ENCODE measurements at regions not wholly inside any gene's neighbourhood (a gene's known extent, or its start where the extent isn't known, plus 50 kb on each side); places are given as distances from the start of the nearest gene placed in this dataset.

GRCh38 chr10:52993109-52993508, 220.5 kb upstream of the MBL2 start:
- H3K27ac ChIP-seq = no peak overlapping the region
- DNase-seq (ENCODE audit: low spot score) = no peak
- CTCF ChIA-PET = no interaction called here
- POLR2A ChIA-PET (ENCODE audit: low non-redundant PET) = no interaction called here
- TF ChIP-seq CTCF (conservative IDR thresholded peaks at IDR 0.05; ENCODE audit: low read depth) = no peak

GRCh38 chr10:52992567-52992966, 220.0 kb upstream of the MBL2 start:
- no peak overlapping the region for H3K27ac ChIP-seq
- no peak for DNase-seq (ENCODE audit: low spot score)
- TF ChIP-seq CTCF (conservative IDR thresholded peaks at IDR 0.05; ENCODE audit: low read depth) = no peak
- ChIA-PET POLR2A (ENCODE audit: low non-redundant PET) (no interaction called here), CTCF (no interaction called here)

- no peak overlapping the region for H3K27ac ChIP-seq
- ChIA-PET POLR2A (ENCODE audit: low non-redundant PET) (no interaction called here), CTCF (no interaction called here)
- DNase-seq (ENCODE audit: low spot score) = no peak
- no peak for TF ChIP-seq CTCF (conservative IDR thresholded peaks at IDR 0.05; ENCODE audit: low read depth)
Observed at GRCh38 chr10:52988923-52989322, 216.3 kb upstream of the MBL2 start.

- no peak for DNase-seq (ENCODE audit: low spot score)
- ChIA-PET POLR2A (ENCODE audit: low non-redundant PET) (no interaction called here), CTCF (no interaction called here)
- TF ChIP-seq CTCF (conservative IDR thresholded peaks at IDR 0.05; ENCODE audit: low read depth) = no peak
- H3K27ac ChIP-seq = no peak overlapping the region
Observed at GRCh38 chr10:52986125-52986524, 213.5 kb upstream of the MBL2 start.

- DNase-seq (ENCODE audit: low spot score) = no peak
- CTCF ChIA-PET = interaction anchor here (0.7 kb wide), 1 partner anchor 741 kb away, joined by 4 read pairs; no protein-coding TSS in a partner anchor
- TF ChIP-seq CTCF (conservative IDR thresholded peaks at IDR 0.05; ENCODE audit: low read depth) = no peak
- H3K27ac ChIP-seq = no peak overlapping the region
- POLR2A ChIA-PET (ENCODE audit: low non-redundant PET) = no interaction called here
Observed at GRCh38 chr10:52984169-52984568, 211.6 kb upstream of the MBL2 start.

GRCh38 chr10:52979295-52979990, 206.9 kb upstream of the MBL2 start:
- no peak overlapping the region for H3K27ac ChIP-seq
- TF ChIP-seq CTCF (conservative IDR thresholded peaks at IDR 0.05; ENCODE audit: low read depth) = no peak
- POLR2A ChIA-PET (ENCODE audit: low non-redundant PET) = no interaction called here
- CTCF ChIA-PET = interaction anchor here (0.6 kb wide), 1 partner anchor 617 kb away, joined by 3 read pairs; no protein-coding TSS in a partner anchor
- no peak for DNase-seq (ENCODE audit: low spot score)
